Small intestine (tissue), 7 donors: ENCODE measurements at regions not wholly inside any gene's neighbourhood (a gene's known extent, or its start where the extent isn't known, plus 50 kb on each side); places are given as distances from the start of the nearest gene placed in this dataset.

Experiments used
- DNase-seq, 2 donors: peaks; one replicate each; pipeline versions ENCODE4 v3.0.0 to v3.0.0-alpha.2; 2013
- FAIRE-seq: peaks from 2 replicates; lab custom pipeline; 2012; peaks lifted over from hg19 to GRCh38; lab: Jason Lieb, UNC
- H3K27ac ChIP-seq, 3 donors: one replicate each; pipeline ENCODE4 v1.5.1; 2013; ENCODE audit warnings: low read length in 2 of 3, mild to moderate bottlenecking in 2 of 3, control low read depth in 1 of 3, inconsistent platforms in 1 of 3, low read depth in 1 of 3, moderate library complexity in 1 of 3
- H3K27me3 ChIP-seq, 3 donors: one replicate each; pipeline ENCODE4 v1.6.1; 2013; ENCODE audit warnings: low read length in 3 of 3, inconsistent platforms in 1 of 3; ENCODE audit not compliant: control insufficient read depth in 3 of 3, insufficient read depth in 3 of 3
- H3K36me3 ChIP-seq, 3 donors: one replicate each; pipeline ENCODE4 v1.6.1; 2013; ENCODE audit warnings: low read length in 3 of 3, inconsistent platforms in 1 of 3, low read depth in 1 of 3, mild to moderate bottlenecking in 1 of 3, moderate library complexity in 1 of 3; ENCODE audit not compliant: control insufficient read depth in 3 of 3, insufficient read depth in 2 of 3
- H3K4me1 ChIP-seq, 3 donors: one replicate each; pipeline ENCODE4 v1.6.1; 2013; ENCODE audit warnings: low read length in 2 of 3, inconsistent platforms in 1 of 3, low read depth in 1 of 3, mild to moderate bottlenecking in 1 of 3, moderate library complexity in 1 of 3; ENCODE audit not compliant: control insufficient read depth in 3 of 3, insufficient read depth in 2 of 3
- H3K4me3 ChIP-seq, 3 donors: one replicate each; pipeline ENCODE4 v1.5.1; 2013; ENCODE audit warnings: low read length in 3 of 3, control low read depth in 1 of 3, inconsistent platforms in 1 of 3, low read depth in 1 of 3, mild to moderate bottlenecking in 1 of 3, moderate library complexity in 1 of 3
- H3K9me3 ChIP-seq, 2 donors: one replicate each; pipeline ENCODE4 v1.6.1; 2013; ENCODE audit warnings: low read depth in 1 of 2, low read length in 1 of 2; ENCODE audit not compliant: control insufficient read depth in 2 of 2, insufficient read depth in 1 of 2
- WGBS, 3 donors: extraction: QIAGEN DNeasy Blood & Tissue Kit; methylation state at CpG; one replicate each; pipeline ENCODE4 v1.1.7; 2013; 5-methylcytosine and 5-hydroxymethylcytosine counted together
- donor health status: healthy with polysubstance abuse.
- donor health status: control.
- donor health status: control.
- donor health status: Bipolar disorder and iron deficiency.
- donor health status: healthy.

- Histone ChIP-seq H3K9me3 (peaks cover 0 to 4% of the 10 kb centered on the region in 2 donors), H3K4me1 (no peaks in the 10 kb centered on the region), H3K27me3 (no peaks in the 10 kb centered on the region), H3K27ac (no peak overlapping the region), H3K4me3 (no peak overlapping the region), H3K36me3 (no peaks in the 10 kb centered on the region)
- 71 to 83% (median 77%) methylated on average over 3 of the region's 3 CpGs for WGBS, 3 donors
- FAIRE-seq (no peak), DNase-seq (no peak)
These were observed 137.7 kb upstream of the ZPLD1 start for GRCh38 chr3:102297072-102297658.

GRCh38 chr3:102299125-102299877 is 135.5 kb upstream of the ZPLD1 start:
- WGBS, 3 donors: 77 to 94% (median 85%) methylated on average over 3 of the region's 3 CpGs
- Histone ChIP-seq H3K27me3 (no peaks in the 10 kb centered on the region), H3K4me1 (no peaks in the 10 kb centered on the region), H3K9me3 (peaks cover 0 to 3% of the 10 kb centered on the region in 2 donors), H3K4me3 (no peak overlapping the region), H3K27ac (no peak overlapping the region), H3K36me3 (no peaks in the 10 kb centered on the region)
- FAIRE-seq: no peak
- no peak for DNase-seq

GRCh38 chr3:102301155-102301880 is 133.5 kb upstream of the ZPLD1 start:
- H3K9me3 ChIP-seq: no peaks in the 10 kb centered on the region
- no peaks in the 10 kb centered on the region for H3K4me1 ChIP-seq
- WGBS, 3 donors: 51 to 54% (median 51%) methylated on average over 4 of the region's 4 CpGs
- DNase-seq (no peak), FAIRE-seq (no peak)
- no peak overlapping the region for H3K4me3 ChIP-seq
- H3K36me3 ChIP-seq: no peaks in the 10 kb centered on the region
- no peaks in the 10 kb centered on the region for H3K27me3 ChIP-seq
- H3K27ac ChIP-seq: no peak overlapping the region

GRCh38 chr3:102302020-102302419 is 132.8 kb upstream of the ZPLD1 start:
- H3K9me3 ChIP-seq: no peaks in the 10 kb centered on the region
- no peaks in the 10 kb centered on the region for H3K36me3 ChIP-seq
- H3K27me3 ChIP-seq: no peaks in the 10 kb centered on the region
- H3K27ac ChIP-seq: no peak overlapping the region
- DNase-seq (no peak), FAIRE-seq (no peak)
- WGBS, 3 donors: 53 to 75% (median 57%) methylated on average over 2 of the region's 2 CpGs
- no peak overlapping the region for H3K4me3 ChIP-seq
- H3K4me1 ChIP-seq: no peaks in the 10 kb centered on the region

GRCh38 chr3:102304550-102304949 is 130.3 kb upstream of the ZPLD1 start:
- FAIRE-seq (no peak), DNase-seq (no peak)
- no peak overlapping the region for H3K27ac ChIP-seq
- no peaks in the 10 kb centered on the region for H3K36me3 ChIP-seq
- no peaks in the 10 kb centered on the region for H3K27me3 ChIP-seq
- H3K4me1 ChIP-seq: no peaks in the 10 kb centered on the region
- WGBS, 3 donors: 88 to 96% (median 88%) methylated on average over 3 of the region's 3 CpGs
- H3K4me3 ChIP-seq: no peak overlapping the region
- H3K9me3 ChIP-seq: no peaks in the 10 kb centered on the region

GRCh38 chr3:102307442-102307841 is 127.4 kb upstream of the ZPLD1 start:
- Histone ChIP-seq H3K27ac (no peak overlapping the region), H3K27me3 (no peaks in the 10 kb centered on the region), H3K9me3 (no peaks in the 10 kb centered on the region), H3K4me1 (no peaks in the 10 kb centered on the region), H3K36me3 (no peaks in the 10 kb centered on the region), H3K4me3 (no peak overlapping the region)
- no peak for DNase-seq
- FAIRE-seq: no peak
- WGBS, 3 donors: 76 to 95% (median 87%) methylated on average over 2 of the region's 2 CpGs

- H3K4me3 ChIP-seq: no peak overlapping the region
- no peaks in the 10 kb centered on the region for H3K36me3 ChIP-seq
- H3K9me3 ChIP-seq: no peaks in the 10 kb centered on the region
- H3K27me3 ChIP-seq: no peaks in the 10 kb centered on the region
- WGBS, 3 donors: 78 to 87% (median 86%) methylated on average over 1 of the region's 1 CpG
- H3K27ac ChIP-seq: no peak overlapping the region
- no peak for DNase-seq
- FAIRE-seq: no peak
- no peaks in the 10 kb centered on the region for H3K4me1 ChIP-seq
These were observed 105.7 kb upstream of the ZPLD1 start for GRCh38 chr3:102329066-102329465.

GRCh38 chr3:102329561-102329960 is 105.3 kb upstream of the ZPLD1 start:
- H3K4me1 ChIP-seq: no peaks in the 10 kb centered on the region
- no peak for FAIRE-seq
- 90 to 100% (median 97%) methylated on average over 1 of the region's 1 CpG for WGBS, 3 donors

More at GRCh38 chr3:102329561-102329960, 105.3 kb upstream of the ZPLD1 start:
- Histone ChIP-seq H3K27me3 (no peaks in the 10 kb centered on the region), H3K9me3 (no peaks in the 10 kb centered on the region), H3K27ac (no peak overlapping the region), H3K4me3 (no peak overlapping the region), H3K36me3 (no peaks in the 10 kb centered on the region)
- DNase-seq: no peak
